AG04450 (cell line): ENCODE measurements at regions not wholly inside any gene's neighbourhood (a gene's known extent, or its start where the extent isn't known, plus 50 kb on each side); places are given as distances from the start of the nearest gene placed in this dataset.

Source experiments
- CTCF ChIA-PET: fragments of 300-600, 350-600 bp; formaldehyde crosslinking; extraction: SDS; loops from one replicate; lab custom pipeline; 2022; ENCODE audit warnings: antibody characterized with exemption, inconsistent platforms; lab: Charles Lee
- POLR2A ChIA-PET: fragments of 350-600 bp; formaldehyde crosslinking; extraction: SDS; loops from one replicate; lab custom pipeline; 2021; ENCODE audit warnings: antibody characterized with exemption, inconsistent platforms; lab: Yijun Ruan, JAX
- DNase-seq: peaks from one replicate; pipeline ENCODE4 v3.0.0-alpha.2; 2011; ENCODE audit warnings: low read depth, low spot score
- H3K27ac ChIP-seq: one replicate; pipeline ENCODE4 v1.5.1; 2012; ENCODE audit warnings: low read depth, low read length, control low read depth
- H3K27me3 ChIP-seq: one replicate; pipeline ENCODE4 v1.6.0; 2012; ENCODE audit warnings: low read length; ENCODE audit not compliant: control insufficient read depth, insufficient read depth
- H3K4me3 ChIP-seq: 2 replicates; pipeline ENCODE4 v1.5.1; 2011; ENCODE audit warnings: mild to moderate bottlenecking, low read depth, low read length, control low read depth
- H3K9me3 ChIP-seq: 2 replicates; pipeline ENCODE4 v1.5.1; 2012; ENCODE audit warnings: low read length; ENCODE audit not compliant: control insufficient read depth, insufficient read depth
- TF ChIP-seq, protein P1 (sequence below): IDR thresholded peaks from 2 replicates; pipeline ENCODE4 v1.5.1; 2011; ENCODE audit warnings: low read depth, low read length, control low read depth, inconsistent platforms

- Histone ChIP-seq H3K4me3 (no peak overlapping the region), H3K27me3 (no peaks in the 10 kb centered on the region), H3K27ac (peak overlapping the region; percentile 98), H3K9me3 (no peaks in the 10 kb centered on the region)
- TF ChIP-seq, protein P1, sequence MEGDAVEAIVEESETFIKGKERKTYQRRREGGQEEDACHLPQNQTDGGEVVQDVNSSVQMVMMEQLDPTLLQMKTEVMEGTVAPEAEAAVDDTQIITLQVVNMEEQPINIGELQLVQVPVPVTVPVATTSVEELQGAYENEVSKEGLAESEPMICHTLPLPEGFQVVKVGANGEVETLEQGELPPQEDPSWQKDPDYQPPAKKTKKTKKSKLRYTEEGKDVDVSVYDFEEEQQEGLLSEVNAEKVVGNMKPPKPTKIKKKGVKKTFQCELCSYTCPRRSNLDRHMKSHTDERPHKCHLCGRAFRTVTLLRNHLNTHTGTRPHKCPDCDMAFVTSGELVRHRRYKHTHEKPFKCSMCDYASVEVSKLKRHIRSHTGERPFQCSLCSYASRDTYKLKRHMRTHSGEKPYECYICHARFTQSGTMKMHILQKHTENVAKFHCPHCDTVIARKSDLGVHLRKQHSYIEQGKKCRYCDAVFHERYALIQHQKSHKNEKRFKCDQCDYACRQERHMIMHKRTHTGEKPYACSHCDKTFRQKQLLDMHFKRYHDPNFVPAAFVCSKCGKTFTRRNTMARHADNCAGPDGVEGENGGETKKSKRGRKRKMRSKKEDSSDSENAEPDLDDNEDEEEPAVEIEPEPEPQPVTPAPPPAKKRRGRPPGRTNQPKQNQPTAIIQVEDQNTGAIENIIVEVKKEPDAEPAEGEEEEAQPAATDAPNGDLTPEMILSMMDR, result no peak
- ChIA-PET POLR2A (interaction anchor here (1.4 kb wide), 3 partner anchors 15 to 98 kb away, joined by 4 to 17 read pairs (median 9); no protein-coding TSS in a partner anchor), CTCF (interaction anchor here (1.0 kb wide), 1 partner anchor 327 kb away, joined by 3 read pairs; no protein-coding TSS in a partner anchor)
- DNase-seq, result no peak
Observed at GRCh38 chr2:66888246-66888645, 453.3 kb downstream of the MEIS1 start.

DNA sequence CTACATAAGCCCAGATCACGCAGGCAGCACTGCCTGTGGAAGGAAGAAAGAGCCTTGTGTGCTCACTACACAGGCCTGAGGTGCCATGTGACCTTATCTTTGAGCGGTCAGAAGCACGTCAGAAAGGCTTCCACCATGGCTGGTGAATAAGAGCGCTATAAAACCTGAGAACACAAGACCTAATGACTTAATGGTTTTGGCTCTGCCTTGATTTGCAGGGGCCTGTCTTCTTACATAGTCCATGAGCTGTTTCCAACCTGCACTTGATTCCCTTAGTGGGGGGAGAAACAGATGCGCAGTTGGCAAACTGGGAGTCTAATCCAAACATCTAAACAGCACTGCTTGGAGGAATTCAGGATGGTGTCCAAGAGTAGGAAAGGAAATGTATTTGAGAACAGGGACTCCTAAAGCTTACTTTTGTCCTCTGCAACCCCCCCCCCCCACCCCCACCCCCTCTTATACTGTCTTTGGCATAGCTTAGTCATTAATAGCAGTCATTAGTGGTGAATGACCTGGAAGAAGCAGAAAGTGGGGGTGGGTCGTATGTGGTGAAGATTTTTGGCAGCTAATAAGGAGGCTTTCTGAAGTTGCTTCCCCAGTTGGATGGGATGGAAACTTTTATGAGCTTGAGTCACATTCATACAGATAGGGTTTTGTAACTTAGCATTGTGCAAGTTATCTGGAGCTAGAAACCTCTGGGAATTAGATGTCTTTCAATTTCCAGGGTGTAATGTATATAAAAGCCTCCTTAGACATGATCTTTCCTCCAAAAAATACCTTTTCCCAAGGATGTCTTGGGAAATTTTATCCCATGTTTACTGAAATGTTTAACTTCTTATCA is 454.1 kb downstream of the MEIS1 start:
- TF ChIP-seq, protein P1, result no peak
- H3K27ac ChIP-seq, result peak overlapping the region; percentile 98
- no peaks in the 10 kb centered on the region for H3K9me3 ChIP-seq
- no peaks in the 10 kb centered on the region for H3K27me3 ChIP-seq
- no peak overlapping the region for H3K4me3 ChIP-seq
- ChIA-PET CTCF (interaction anchor here (1.0 kb wide), 1 partner anchor 326 kb away, joined by 3 read pairs; no protein-coding TSS in a partner anchor), POLR2A (interaction anchor here (0.7 to 1.4 kb wide), 12 partner anchors 8 to 455 kb away, joined by 3 to 17 read pairs (median 4); no protein-coding TSS in a partner anchor)
- DNase-seq, result peak; percentile 97

GRCh38 chr2:66889632-66889882 is 454.6 kb downstream of the MEIS1 start:
- no peaks in the 10 kb centered on the region for H3K27me3 ChIP-seq
- H3K4me3 ChIP-seq, result no peak overlapping the region
- H3K27ac ChIP-seq, result peak overlapping the region; percentile 89
- H3K9me3 ChIP-seq, result no peaks in the 10 kb centered on the region
- DNase-seq, result peak; percentile 62
- TF ChIP-seq, protein P1, result no peak
- CTCF ChIA-PET, result no interaction called here
- POLR2A ChIA-PET, result interaction anchor here (1.0 to 1.4 kb wide), 10 partner anchors 8 to 456 kb away, joined by 3 to 17 read pairs (median 5); no protein-coding TSS in a partner anchor

DNA sequence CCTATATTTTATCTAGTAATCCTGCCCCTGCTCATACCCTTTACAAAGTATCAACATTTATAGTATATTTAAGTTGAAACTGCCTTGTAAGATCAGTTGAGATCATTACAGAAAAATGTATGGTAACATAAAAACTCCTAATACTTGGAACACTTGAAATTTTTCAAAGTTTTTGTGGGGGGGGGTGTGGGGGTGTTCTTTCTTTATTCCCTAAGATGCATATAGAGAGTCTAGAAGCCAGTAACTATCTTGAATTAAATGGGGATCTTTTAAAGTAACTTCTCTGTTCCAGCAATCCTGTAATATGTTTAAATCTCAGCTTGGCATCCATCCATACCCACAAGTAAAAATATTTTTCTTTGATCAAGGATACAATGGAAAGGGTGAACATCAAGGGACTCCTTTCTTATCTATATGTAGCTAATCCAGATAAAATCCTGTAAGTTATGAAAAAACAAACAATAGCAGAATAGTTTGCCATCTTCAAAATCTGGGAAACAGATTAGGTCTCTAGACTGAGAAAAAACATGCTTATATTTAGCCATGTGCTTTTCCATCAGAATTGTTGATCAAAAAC is 455.3 kb downstream of the MEIS1 start:
- ChIA-PET CTCF (interaction anchor here (1.0 to 1.8 kb wide), 3 partner anchors 17 to 325 kb away, joined by 3 to 5 read pairs (median 3); no protein-coding TSS in a partner anchor), POLR2A (no interaction called here)
- TF ChIP-seq, protein P1, result no peak
- no peak for DNase-seq
- Histone ChIP-seq H3K4me3 (no peak overlapping the region), H3K9me3 (no peaks in the 10 kb centered on the region), H3K27me3 (no peaks in the 10 kb centered on the region), H3K27ac (no peak overlapping the region)

- no peak for DNase-seq
Observed at GRCh38 chr2:66895206-66895605, 460.3 kb downstream of the MEIS1 start.

More at GRCh38 chr2:66895206-66895605, 460.3 kb downstream of the MEIS1 start:
- H3K9me3 ChIP-seq, result no peaks in the 10 kb centered on the region
- ChIA-PET CTCF (no interaction called here), POLR2A (no interaction called here)
- TF ChIP-seq, protein P1, result no peak
- H3K4me3 ChIP-seq, result no peak overlapping the region
- no peaks in the 10 kb centered on the region for H3K27me3 ChIP-seq
- no peak overlapping the region for H3K27ac ChIP-seq
